Kidney (tissue), 13 donors: ENCODE measurements at regions not wholly inside any gene's neighbourhood (a gene's known extent, or its start where the extent isn't known, plus 50 kb on each side); places are given as distances from the start of the nearest gene placed in this dataset.

Experiments used
- DNase-seq, 5 donors: peaks; one replicate each; pipeline ENCODE4 v3.0.0-alpha.2; 2013 to 2020
- FAIRE-seq: peaks from 2 replicates; lab custom pipeline; 2012; peaks lifted over from hg19 to GRCh38; lab: Jason Lieb, UNC
- H3K27ac ChIP-seq, 2 donors: one replicate each; pipeline ENCODE4 v1.7.0; 2013; ENCODE audit warnings: low read depth in 2 of 2, low read length in 2 of 2, inconsistent platforms in 1 of 2
- H3K27me3 ChIP-seq: one replicate; pipeline ENCODE4 v1.7.1; 2013; ENCODE audit warnings: low read length, inconsistent platforms; ENCODE audit not compliant: control insufficient read depth, insufficient read depth
- H3K36me3 ChIP-seq, 3 donors: one replicate each; pipeline versions ENCODE4 v1.7.0 to v1.7.1; 2013; ENCODE audit warnings: low read length in 3 of 3, control low read depth in 1 of 3, inconsistent platforms in 1 of 3; ENCODE audit not compliant: insufficient read depth in 3 of 3, control insufficient read depth in 2 of 3
- H3K4me1 ChIP-seq, 3 donors: one replicate each; pipeline versions ENCODE4 v1.7.0 to v1.7.1; 2013; ENCODE audit warnings: low read length in 3 of 3, inconsistent platforms in 1 of 3, low read depth in 1 of 3; ENCODE audit not compliant: control insufficient read depth in 2 of 3, insufficient read depth in 2 of 3
- H3K4me3 ChIP-seq, 3 donors: one replicate each; pipeline versions ENCODE4 v1.7.0 to v1.8.1; 2013; ENCODE audit warnings: low read length in 3 of 3, control low read depth in 1 of 3, inconsistent platforms in 1 of 3
- H3K9ac ChIP-seq, 3 donors: one replicate each; pipeline versions ENCODE4 v1.7.0 to v1.7.1; 2013; ENCODE audit warnings: low read length in 3 of 3, control low read depth in 1 of 3, inconsistent platforms in 1 of 3
- H3K9me3 ChIP-seq, 3 donors: one replicate each; pipeline versions ENCODE4 v1.7.0 to v1.7.1; 2013; ENCODE audit warnings: low read length in 3 of 3, control low read depth in 1 of 3, inconsistent platforms in 1 of 3; ENCODE audit not compliant: control insufficient read depth in 2 of 3, insufficient read depth in 1 of 3
- CTCF ChIP-seq: IDR thresholded peaks from 3 replicates; pipeline ENCODE4 v1.5.1; 2012; ENCODE audit warnings: mild to moderate bottlenecking, moderate library complexity, borderline replicate concordance; ENCODE audit not compliant: insufficient read depth; ENCODE audit errors: extremely low read depth
- intact Hi-C: fragments of 100-400 bp; cut with DNase I; formaldehyde crosslinking; loops from one replicate; pipeline ENCODE4 v1.11.1; 2022
- donor health status: control.
- donor health status: control.
- donor health status: control.
- donor health status: control.
- donor health status: control.
- donor health status: DM: yes; HTN: yes; CAD: no.
- donor health status: Normal renal cell carcinoma (clear cell type).

GRCh38 chr14:87343652-87344051 lies 649.3 kb downstream of the GALC start:
- no peak overlapping the region for H3K4me3 ChIP-seq
- H3K27me3 ChIP-seq = no peaks in the 10 kb centered on the region
- FAIRE-seq (no peak), DNase-seq (no peak)
- H3K36me3 ChIP-seq = no peaks in the 10 kb centered on the region
- H3K27ac ChIP-seq = no peak overlapping the region
- TF ChIP-seq CTCF = no peak
- intact Hi-C loops = no loop called here
- no peak overlapping the region for H3K9ac ChIP-seq
- H3K9me3 ChIP-seq = no peaks in the 10 kb centered on the region
- no peaks in the 10 kb centered on the region for H3K4me1 ChIP-seq

GRCh38 chr14:87334997-87335685 lies 657.8 kb downstream of the GALC start:
- Histone ChIP-seq H3K27me3 (no peaks in the 10 kb centered on the region), H3K27ac (no peak overlapping the region), H3K36me3 (no peaks in the 10 kb centered on the region), H3K4me1 (no peaks in the 10 kb centered on the region), H3K4me3 (no peak overlapping the region), H3K9ac (no peak overlapping the region), H3K9me3 (no peaks in the 10 kb centered on the region)
- FAIRE-seq (no peak), DNase-seq (peak in 1 of 5 donors; percentile 7)
- intact Hi-C loops = no loop called here
- TF ChIP-seq CTCF = no peak

GRCh38 chr14:87331991-87332390 lies 661.0 kb downstream of the GALC start:
- H3K4me3 ChIP-seq = no peak overlapping the region
- no peaks in the 10 kb centered on the region for H3K4me1 ChIP-seq
- DNase-seq (peak in 2 of 5 donors; percentile 18 to 50), FAIRE-seq (no peak)
- H3K36me3 ChIP-seq = no peaks in the 10 kb centered on the region
- no peaks in the 10 kb centered on the region for H3K9me3 ChIP-seq
- no peak overlapping the region for H3K27ac ChIP-seq
- no peak for TF ChIP-seq CTCF
- no peaks in the 10 kb centered on the region for H3K27me3 ChIP-seq
- intact Hi-C loops = no loop called here
- no peak overlapping the region for H3K9ac ChIP-seq

GRCh38 chr14:87325741-87326140 lies 667.2 kb downstream of the GALC start:
- no peaks in the 10 kb centered on the region for H3K4me1 ChIP-seq
- H3K27ac ChIP-seq = no peak overlapping the region
- TF ChIP-seq CTCF = no peak
- intact Hi-C loops = no loop called here
- H3K4me3 ChIP-seq = no peak overlapping the region
- no peak overlapping the region for H3K9ac ChIP-seq
- no peaks in the 10 kb centered on the region for H3K36me3 ChIP-seq
- H3K27me3 ChIP-seq = no peaks in the 10 kb centered on the region
- no peaks in the 10 kb centered on the region for H3K9me3 ChIP-seq
- DNase-seq (no peak), FAIRE-seq (no peak)
